A673 (cell line): ENCODE measurements at regions not wholly inside any gene's neighbourhood (a gene's known extent, or its start where the extent isn't known, plus 50 kb on each side); places are given as distances from the start of the nearest gene placed in this dataset.

Experiments used
- CTCF ChIP-seq: fragments of 300-800, 200-600 bp; sonication (generic); conservative IDR thresholded peaks from 2 replicates; pipeline ENCODE4 v1.5.1; 2017; ENCODE audit warnings: low read depth, mild to moderate bottlenecking, antibody characterized with exemption, low read length, moderate library complexity, mixed read lengths
- EZH2 ChIP-seq: fragments of 200-600 bp; sonication (generic); IDR thresholded peaks from 2 replicates; pipeline ENCODE4 v1.6.1; 2017; ENCODE audit warnings: borderline replicate concordance, low read depth, mild to moderate bottlenecking, mixed read lengths, antibody characterized with exemption, low read length; ENCODE audit not compliant: poor library complexity, severe bottlenecking

GRCh38 chr6:71465096-71465495 lies 176.5 kb downstream of the OGFRL1 start:
- TF ChIP-seq CTCF (no peak), EZH2 (no peak)
